ENCODE measurements at regions not wholly inside any gene's neighbourhood (a gene's known extent, or its start where the extent isn't known, plus 50 kb on each side); places are given as distances from the start of the nearest gene placed in this dataset.
"Not testable (repeated sequence)": the region's sequence is repeated elsewhere in the genome, so short reads cannot be mapped to it uniquely, and the experiment has no call there.

DNA sequence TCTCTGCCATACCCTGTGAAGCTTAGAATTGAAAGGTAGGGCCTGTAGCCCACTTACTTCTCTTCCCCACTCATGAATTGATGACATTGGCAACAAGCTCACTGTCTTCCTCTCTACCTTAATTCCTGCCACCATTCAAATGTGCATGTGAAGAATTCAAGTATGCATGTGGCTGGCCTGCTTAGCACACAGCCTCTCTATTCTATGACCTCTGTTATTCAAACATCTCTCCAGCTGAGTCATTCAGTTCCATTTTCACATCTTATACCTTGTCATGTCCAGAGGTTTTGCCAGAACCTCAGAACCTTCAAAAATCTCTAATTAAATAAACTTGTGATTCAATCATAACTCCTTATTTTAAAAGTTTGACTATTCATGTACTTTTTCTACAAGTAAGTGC lies 114.7 kb upstream of the MAN2A1 start:
- no peak for DNase-seq

DNA sequence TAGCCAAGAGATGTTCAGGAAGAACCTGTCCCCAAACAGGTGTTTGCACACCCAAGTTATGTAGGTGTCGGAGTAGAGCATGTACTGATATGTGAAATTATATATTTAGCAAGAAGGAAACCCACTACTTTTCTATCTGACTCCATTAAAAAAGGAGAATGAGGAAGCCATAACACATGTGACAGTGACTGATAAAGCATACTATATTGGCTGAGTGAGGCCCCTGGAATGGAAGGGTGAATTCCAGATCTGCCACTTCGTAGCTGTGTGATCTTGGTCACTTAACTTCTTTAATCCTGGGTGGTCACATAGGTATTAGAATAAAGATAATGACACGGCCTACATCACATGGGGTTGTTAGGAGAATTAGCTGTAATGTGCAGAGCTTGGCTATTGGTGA lies 116.0 kb upstream of the MAN2A1 start:
- no peak for DNase-seq

DNA sequence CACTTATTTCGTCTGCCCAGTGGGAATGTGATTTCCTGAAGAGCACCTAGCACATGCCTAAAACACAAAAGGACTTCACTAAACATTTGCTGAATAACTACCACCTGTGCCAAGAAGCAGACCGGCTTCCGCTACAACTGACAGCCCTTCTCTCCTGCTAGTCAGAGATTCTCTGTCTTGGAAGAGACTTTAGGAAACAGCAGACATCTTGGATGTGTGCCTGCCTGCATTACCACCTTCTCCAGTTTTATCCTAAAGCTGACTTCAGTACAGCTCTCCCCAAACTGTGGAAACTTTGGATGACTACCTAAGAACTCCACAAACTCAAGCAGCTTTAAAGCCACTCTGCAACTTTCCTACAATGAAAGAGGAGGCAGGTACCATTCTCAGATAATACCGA lies 116.5 kb upstream of the MAN2A1 start:
- no peak for DNase-seq

DNA sequence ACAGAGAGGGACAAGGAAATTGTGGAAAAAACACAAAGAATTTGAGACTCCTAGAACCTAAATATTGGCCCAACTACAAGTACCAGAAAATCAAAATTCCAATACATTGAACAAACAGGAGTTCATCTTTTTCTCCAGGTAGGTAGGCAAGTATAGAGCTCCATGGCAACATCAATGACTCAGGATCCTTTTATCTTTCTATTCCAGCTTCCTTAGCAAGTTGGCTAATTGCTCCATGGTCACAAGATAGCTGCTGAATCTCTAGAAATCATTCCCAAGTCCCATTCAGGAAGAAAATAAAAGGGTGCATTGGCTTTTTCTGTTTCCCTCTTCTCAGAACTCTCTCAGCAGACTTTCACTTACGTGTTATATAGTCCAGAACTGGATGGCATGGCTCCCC lies 117.9 kb upstream of the MAN2A1 start:
- no peak for DNase-seq

DNA sequence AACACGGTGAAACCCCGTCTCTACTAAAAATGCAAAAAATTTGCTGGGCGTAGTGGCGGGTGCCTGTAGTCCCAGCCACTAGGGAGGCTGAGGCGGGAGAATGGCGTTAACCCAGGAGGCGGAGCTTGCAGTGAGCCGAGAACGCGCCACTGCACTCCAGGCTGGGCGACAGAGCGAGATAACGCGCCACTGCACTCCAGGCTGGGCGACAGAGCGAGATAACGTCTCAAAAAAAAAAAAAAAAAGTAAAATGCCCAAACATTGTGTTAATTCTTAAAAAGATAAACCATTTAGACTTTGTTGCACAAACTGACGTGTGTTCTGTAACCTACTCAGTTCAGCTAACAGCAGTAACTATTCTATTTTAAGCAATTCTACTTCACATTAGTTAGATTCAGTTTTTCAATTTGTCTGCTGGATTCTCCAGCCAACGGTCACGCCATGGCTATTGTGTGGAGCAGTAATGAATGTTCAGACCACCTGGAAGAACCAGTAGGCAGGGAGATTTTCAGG lies 119.3 kb upstream of the MAN2A1 start:
- DNase-seq, result no peak

DNA sequence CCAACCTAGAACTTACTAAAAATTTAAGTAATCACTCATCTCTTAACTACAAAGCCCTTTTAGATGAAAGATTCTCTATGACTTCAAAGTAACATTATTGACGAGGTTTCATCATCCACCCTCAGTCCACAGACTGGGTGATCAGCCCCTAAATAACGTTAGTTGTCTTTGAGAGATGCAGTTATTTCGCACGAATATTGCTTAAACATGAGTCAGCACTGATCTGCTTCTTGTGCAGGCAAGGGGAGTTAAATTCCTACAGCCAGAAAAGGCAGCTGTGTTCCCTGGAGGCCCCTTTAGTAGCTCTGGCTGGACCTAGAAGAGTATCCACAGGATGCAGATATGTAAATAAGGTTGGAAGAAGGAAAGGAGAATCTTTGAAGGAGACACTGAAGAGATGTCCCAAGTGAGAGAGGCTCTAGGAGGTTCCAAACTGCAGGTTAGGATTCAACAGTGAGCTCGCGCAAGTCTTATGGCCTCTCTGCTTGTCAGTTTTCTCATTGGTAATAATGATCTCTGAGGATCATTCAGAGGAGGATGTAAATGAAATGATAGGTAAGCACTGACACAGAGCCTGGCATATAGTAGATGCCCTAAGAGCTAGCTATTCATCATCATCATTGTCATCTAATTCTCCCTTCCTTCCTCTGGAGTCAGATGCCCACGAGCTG lies 122.2 kb upstream of the MAN2A1 start:
- no peak for DNase-seq

DNA sequence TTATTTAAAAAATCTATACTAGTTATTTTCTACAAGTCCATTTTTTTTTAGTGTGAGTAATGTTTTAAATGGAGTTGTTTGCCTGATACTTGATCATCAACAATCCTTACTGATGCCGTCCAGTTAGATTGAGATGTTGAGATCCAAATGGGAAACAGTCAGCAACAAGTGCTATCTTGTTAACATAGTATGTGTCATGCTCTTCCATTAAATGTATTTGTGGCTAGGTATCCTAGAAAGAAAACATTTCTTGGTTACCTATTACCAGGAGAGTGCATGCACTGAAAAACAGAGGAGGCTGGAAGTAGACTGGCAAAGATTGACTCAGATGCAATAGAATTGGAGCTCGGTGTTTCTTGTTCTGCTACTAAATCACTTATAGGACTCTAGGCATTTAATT lies 123.4 kb upstream of the MAN2A1 start:
- no peak for DNase-seq

DNA sequence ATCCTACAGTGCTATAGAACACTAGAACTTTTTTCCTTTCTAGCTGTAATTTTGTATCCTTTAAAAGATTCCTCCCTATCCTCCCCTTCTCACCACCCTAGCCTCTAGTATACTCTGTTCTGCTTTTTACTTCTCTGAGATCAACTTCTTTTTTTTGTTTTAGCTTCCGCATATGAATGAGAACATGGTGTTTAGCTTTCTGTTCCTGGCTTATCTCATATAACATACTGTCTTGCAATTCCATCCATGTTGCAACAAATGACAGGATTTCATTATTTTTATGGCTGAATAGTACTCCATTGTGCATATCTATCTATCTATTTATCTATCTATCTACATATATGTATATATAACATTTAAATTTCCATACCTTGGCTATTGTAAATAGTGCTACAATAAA lies 126.0 kb upstream of the MAN2A1 start:
- no peak for DNase-seq

DNA sequence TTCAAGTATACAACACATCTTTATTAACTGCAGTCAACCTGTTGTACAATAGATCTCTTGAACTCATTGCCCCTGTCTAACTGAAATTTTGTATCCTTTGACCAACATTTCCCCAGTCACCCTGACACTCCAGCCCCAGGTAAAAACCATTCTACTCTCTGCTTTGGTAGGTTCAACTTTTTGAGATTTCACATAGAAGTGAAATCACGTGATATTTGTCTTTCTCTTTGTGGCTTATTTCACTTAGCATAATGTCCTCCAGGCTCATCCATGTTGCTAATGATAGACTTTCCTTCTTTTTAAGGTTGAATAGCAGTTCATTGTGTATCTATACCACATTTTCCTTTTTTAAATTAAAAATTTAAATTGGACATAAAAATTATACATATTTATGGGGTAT lies 126.5 kb upstream of the MAN2A1 start:
- no peak for DNase-seq

DNA sequence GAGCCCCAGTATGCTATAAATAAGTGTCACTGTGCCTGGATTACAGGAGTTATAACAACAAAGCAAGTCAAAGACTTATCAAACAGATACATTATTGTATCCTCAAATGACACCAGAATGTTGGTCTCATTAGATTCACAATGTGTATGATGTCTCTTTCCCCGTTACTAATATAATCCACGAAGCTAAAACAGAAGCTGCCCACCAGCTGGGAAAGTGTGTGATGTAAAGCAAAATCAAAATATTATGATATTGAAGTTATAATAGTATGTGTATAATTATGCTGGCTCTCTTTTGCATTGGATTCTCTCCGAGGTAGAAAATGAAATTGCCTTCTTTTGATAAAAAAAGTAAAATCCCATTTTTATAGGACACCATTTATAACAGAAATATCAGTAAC lies 127.3 kb upstream of the MAN2A1 start:
- DNase-seq, result no peak

DNA sequence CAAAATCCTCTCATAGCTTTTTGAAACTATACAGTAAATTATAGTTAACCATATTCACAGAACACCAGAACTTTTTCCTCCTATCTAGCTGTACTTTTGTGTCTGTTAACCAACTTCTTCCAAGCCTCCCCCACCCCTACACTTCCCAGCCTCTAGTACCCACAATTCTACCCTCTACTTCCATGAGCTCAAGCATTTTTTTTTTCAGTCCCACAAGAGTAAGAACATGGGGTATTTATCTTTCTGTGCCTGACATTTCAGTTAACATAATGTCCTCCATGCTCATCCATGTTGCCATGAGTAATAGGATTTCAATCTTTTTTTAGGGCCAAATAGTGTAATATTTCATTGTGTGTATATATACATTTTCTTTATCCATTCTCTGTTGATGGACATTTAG lies 128.3 kb upstream of the MAN2A1 start:
- DNase-seq, result no peak

DNA sequence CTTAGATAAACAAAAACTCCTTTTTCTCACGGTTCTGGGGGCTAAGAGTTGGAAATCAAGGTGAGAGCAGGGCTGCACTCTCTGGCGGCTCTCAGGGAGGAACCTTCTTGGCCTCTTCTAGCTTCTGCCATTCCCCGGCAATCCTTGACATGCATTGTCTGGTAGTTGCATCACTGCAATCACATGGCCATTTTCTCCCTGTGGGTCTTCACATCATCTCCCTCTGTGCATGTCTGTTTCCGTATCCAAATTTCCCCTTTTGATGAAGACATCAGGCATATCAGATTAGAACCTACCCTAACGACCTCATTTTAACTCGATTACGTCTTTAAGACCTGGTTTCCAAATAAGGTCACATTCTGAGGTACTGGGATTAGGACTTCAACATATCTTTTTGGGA lies 129.2 kb upstream of the MAN2A1 start:
- no peak for DNase-seq

DNA sequence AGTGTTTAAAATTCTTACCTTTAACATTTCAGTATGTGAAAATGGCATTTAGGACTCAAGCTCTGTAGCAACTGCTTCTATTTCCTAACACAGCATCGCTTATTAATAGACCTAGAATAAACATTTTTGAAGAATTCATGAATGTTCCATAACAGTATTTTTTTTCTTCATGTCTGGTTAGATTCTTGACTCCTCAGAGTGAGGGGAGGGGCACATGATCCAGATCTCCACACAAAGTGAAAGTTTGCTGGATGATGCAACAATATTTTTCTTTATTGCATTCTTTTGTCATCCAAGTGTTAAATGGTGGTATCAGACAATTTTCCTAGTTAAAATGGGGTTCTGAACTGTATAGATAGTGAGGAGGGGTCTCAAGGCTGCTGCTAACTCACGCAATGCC lies 130.8 kb upstream of the MAN2A1 start:
- DNase-seq, result no peak

DNA sequence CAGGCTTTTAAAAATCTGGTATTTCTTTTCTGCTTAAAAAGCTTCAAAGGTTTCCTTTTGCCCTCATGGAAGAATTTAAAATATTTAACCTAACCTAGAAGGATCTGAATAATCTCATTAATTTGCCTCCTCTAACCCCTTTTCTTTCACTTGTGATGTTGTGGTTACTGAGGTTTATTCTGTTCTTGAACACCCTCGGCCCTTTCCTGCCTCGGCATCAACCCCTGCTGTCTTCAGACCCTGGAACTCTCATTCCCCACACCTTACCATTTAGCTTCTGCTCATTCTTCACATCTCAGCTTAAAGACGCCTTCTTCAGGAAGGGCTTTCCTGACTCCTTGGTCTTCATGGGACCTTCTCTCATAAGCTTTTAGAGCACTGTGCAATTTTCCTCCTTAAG lies 131.4 kb upstream of the MAN2A1 start:
- DNase-seq, result no peak

DNA sequence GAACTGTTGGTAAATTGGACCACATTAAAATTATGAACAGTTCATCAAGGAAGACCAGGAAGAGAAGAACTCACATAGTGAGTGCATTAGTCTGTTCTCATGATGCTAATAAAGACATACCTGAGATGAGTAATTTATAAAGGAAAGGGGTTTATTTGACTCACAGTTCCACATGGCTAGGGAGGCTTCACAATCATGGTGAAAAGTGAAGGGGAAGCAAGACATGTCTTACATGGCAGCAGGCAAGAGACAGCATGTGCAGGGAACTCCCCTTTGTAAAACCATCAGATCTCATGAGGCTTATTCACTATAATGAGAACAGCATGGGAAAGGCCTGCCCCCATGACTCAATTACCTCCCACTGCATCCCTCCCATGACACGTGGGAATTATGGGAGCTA lies 135.9 kb upstream of the MAN2A1 start:
- no peak for DNase-seq

DNA sequence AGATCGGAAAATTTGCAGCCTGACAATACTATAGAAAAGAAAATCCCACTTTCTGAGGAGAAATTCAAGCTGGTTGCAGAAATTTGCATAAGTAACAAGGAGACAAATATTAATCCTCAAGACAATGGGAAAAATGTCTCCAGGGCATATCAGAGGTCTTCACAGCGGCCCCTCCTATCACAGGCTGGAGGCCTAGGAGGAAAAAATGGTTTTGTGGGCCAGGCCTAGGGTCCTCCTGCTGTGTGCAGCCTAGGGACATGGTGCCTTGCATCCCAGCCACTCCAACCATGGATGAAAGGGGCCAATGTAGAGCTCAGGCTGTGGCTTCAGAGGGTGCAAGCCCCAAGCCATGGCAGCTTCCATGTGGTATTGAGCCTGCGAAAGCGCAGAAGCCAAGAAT lies 138.5 kb upstream of the MAN2A1 start:
- not testable (repeated sequence) for DNase-seq

DNA sequence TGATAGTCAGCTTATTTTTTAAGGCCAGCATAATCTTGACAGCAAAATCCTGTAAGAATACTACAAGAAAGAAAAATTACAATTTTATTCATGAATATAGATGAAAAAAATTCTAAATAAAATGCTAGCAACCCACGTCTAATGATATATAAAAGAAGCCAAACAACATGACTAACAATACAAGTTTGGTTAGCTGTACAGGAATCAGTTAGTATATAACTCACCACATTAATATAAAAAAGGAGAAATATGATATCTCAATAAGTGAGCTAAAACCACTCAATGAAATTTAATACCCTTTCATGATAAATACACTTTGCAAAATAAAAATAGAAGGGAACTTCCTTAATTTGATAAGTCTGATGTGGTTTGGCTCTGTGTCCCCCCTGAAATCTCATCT lies 139.7 kb upstream of the MAN2A1 start:
- DNase-seq, result no peak

DNA sequence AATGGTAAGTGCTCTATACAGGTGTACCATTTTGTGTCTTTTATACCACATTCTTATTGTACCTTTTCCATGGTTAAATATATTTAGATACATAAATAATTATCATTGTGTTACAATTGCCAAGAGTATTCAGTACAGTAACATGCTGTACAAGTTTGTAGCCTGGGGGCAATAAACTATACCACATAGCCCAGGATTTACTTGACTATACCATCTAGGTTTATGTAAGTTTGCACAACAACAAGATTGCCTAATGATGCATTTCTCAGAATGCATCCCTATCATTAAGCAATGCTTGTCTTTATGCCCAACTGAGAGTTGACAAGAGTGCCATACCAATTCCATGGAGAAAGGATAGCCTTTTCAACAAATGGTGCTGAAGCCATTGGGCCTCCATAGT lies 136.7 kb upstream of the PJA2 start:
- DNase-seq, result no peak

DNA sequence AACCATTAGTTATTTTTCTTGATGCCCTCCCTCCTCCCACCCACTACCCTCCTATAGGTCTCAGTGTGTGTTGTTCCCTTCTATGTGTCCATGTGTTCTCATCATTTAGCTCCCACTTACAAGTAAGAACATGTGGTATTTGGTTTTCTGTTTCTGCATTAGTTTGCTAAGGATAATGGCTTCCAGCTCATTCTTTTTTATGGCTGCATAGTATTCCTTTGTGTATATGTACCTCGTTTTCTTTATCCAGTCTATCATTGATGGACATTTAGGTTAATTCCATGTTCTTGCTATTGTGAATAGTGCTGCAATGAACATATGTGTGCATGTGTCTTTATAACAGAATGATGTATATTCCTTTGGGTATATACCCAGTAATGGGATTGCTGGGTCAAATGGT lies 135.1 kb upstream of the PJA2 start:
- DNase-seq, result not testable (repeated sequence)

DNA sequence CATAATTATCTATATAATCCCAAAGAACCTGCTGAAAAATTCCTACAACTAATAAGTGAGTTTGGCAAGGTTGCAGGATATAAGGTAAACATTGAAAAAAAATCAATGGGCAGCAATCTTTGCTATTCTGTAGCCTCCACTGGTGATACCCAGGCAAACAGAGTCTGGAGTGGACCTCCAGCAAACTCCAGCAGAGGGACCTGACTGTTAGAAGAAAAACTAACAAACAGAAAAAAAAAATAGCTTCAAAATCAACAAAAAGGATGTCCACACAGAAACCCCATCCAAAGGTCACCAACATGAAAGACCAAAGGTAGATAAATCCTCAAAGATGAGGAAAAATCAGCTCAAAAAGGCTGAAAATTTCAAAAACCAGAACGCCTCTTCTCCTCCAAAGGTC lies 128.9 kb upstream of the PJA2 start:
- DNase-seq, result not testable (repeated sequence)

DNA sequence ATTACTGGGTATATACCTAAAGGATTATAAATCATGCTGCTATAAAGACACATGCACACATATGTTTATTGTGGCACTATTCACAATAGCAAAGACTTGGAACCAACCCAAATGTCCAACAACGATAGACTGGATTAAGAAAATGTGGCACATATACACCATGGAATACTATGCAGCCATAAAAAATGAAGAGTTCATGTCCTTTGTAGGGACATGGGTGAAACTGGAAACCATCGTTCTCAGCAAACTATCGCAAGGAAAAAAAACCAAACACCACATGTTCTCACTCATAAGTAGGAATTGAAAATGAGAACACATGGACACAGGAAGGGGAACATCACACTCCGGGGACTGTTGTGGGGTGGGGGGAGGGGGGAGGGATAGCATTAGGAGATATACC lies 125.3 kb upstream of the PJA2 start:
- not testable (repeated sequence) for DNase-seq

DNA sequence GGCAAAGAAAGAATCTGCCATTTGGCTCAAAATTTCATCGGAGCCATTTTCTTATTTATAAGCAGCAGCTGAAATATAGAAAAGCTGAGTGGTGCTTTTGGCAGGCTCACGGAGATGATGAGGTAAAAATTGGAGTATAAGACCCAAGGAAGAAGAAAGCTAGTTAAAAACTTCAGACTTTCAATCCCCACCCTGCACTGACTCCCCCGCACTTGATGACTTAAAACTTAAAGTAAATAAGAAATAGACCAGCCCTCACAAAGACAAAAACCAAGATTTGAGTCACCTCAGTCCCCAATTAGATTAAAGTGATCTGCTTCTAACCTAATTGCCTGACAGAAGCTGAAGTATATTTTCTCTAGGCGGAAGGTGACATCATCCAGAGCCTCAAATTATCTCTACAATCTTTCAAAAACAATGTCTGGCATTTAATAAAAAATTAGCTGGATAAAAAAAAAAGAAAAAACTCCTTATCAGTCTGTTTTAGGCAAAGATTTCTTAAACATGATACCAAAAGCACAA lies 124.0 kb upstream of the PJA2 start:
- DNase-seq, result no peak

DNA sequence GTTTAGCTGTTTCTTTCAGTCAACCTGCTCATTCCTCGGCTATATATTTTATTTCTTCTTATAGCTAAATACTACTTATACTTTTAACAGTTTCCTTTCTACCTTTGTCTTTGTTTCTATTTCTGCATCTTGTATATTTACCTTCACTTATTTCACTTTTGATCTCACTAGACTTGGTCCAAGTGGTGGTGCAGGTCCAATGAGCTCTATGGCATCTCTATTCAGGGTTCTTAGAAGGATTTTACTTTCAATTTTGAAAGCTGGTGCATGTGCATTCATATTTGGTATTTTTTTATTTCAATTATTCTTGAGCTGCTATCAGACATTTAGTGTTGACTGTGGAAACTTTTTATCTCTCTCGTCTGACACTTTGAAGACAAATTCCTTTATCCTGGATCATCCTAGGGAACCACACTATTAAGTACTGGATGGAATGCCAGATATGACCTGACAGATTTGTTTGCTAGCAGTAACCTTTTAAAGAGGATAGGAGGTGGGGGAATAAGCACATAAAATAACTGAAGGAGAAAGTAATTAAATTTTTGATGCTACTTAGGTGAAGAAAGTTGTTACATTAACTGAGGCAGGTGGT lies 123.1 kb upstream of the PJA2 start:
- no peak for DNase-seq

DNA sequence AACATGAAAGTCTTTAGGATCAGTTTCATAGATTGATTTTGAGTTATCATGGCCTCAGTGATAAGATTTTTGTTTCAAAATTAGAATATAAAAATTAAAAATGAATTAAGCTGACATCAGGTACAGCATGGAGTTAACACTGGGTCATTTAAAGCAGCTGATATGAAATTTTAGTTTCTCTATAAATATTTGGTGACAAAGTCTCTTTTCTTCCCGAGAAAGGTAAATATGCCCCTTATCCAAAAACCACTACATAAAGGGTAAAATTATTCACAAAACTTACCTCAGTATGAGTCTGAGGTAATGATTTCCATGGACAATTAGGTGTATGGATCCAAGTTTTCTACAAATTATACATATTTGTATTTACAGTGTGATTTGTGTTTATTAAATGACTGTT lies 121.5 kb upstream of the PJA2 start:
- no peak for DNase-seq

DNA sequence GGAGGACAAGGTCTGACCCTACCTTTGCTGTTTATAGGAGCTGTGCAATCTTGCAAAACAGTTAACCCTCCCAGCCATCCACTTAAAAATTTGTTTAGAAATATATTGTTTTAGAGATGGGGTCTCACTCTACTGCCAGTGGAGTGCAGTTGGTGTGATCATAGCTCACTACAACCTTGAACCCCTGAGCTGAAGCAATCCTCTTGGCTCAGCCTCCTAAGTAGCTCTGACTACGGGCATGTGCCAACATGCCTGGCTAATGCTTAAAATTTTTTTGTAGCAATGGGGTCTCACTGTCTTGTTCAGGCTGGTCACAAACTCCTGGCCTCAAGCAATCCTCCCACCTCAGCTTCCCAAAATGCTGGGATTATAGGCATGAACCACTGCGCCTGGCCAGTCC lies 120.2 kb upstream of the PJA2 start:
- DNase-seq, result no peak

Data from stimulated activated naive CD4-positive, alpha-beta T cell (primary cell).